WTC11 (cell line): ENCODE measurements at regions not wholly inside any gene's neighbourhood (a gene's known extent, or its start where the extent isn't known, plus 50 kb on each side); places are given as distances from the start of the nearest gene placed in this dataset.

Experiments
- ATAC-seq: fragments of 200-7000 bp; cut with Tn5 transposase; 2 replicates; pipeline ENCODE4 v1.10.0; 2021; ENCODE audit warnings: mild to moderate bottlenecking, moderate library complexity
- CTCF ChIA-PET: fragments of 300-600 bp; sonication (Branson Sonifier 250); formaldehyde crosslinking; loops from one replicate; lab custom pipeline; 2021; ENCODE audit warnings: antibody characterized with exemption; lab: Charles Lee
- POLR2A ChIA-PET: fragments of 350-600 bp; sonication (Branson Sonifier 250); formaldehyde crosslinking; loops from one replicate; lab custom pipeline; 2021; ENCODE audit warnings: antibody characterized with exemption; lab: Charles Lee
- DNase-seq: peaks from one replicate; pipeline ENCODE4 v3.0.0; 2021; ENCODE audit warnings: low spot score
- H3K27ac Mint-ChIP-seq: 2 replicates; pipeline ENCODE4 v1.8.0; 2021; ENCODE audit warnings: mixed read lengths
- H3K27me3 Mint-ChIP-seq: 2 replicates; pipeline ENCODE4 v1.8.0; 2021; ENCODE audit warnings: low read depth, mild to moderate bottlenecking, moderate library complexity, mixed read lengths
- H3K36me3 Mint-ChIP-seq: 2 replicates; pipeline ENCODE4 v1.8.0; 2021; ENCODE audit warnings: mixed read lengths
- H3K4me1 Mint-ChIP-seq: 2 replicates; pipeline ENCODE4 v1.8.0; 2022; ENCODE audit warnings: mixed read lengths
- H3K4me3 Mint-ChIP-seq: 2 replicates; pipeline ENCODE4 v1.8.0; 2021; ENCODE audit warnings: mild to moderate bottlenecking, moderate library complexity, mixed read lengths
- H3K9me3 Mint-ChIP-seq: 2 replicates; pipeline ENCODE4 v1.8.0; 2021; ENCODE audit warnings: mixed read lengths
- AR ChIP-seq: fragments of 250-450 bp; sonication (Bioruptor Pico); IDR thresholded peaks from 2 replicates; pipeline ENCODE4 v1.9.0; 2021; ENCODE audit warnings: mild to moderate bottlenecking
- ATF1 ChIP-seq: sonication (generic); formaldehyde crosslinking; IDR thresholded peaks from 2 replicates; pipeline ENCODE4 v1.8.1; 2023; ENCODE audit warnings: mild to moderate bottlenecking, moderate library complexity, missing genetic modification reagents
- CBFB ChIP-seq: sonication (generic); formaldehyde crosslinking; IDR thresholded peaks from 2 replicates; pipeline ENCODE4 v1.8.1; 2022; ENCODE audit warnings: mild to moderate bottlenecking, low read depth, missing genetic modification reagents
- CREM ChIP-seq: sonication (generic); formaldehyde crosslinking; IDR thresholded peaks from 2 replicates; pipeline ENCODE4 v1.8.1; 2022; ENCODE audit warnings: mild to moderate bottlenecking, missing genetic modification reagents, moderate library complexity
- CTCF ChIP-seq: fragments of 200-600 bp; IDR thresholded peaks from 2 replicates; pipeline ENCODE4 v1.8.0; 2022; ENCODE audit warnings: antibody characterized with exemption
- ELF4 ChIP-seq: sonication (generic); formaldehyde crosslinking; IDR thresholded peaks from 2 replicates; pipeline ENCODE4 v1.8.1; 2022; ENCODE audit warnings: low read depth, mild to moderate bottlenecking, moderate library complexity, missing genetic modification reagents
- FOXJ3 ChIP-seq: sonication (generic); formaldehyde crosslinking; IDR thresholded peaks from 2 replicates; pipeline ENCODE4 v1.9.0; 2021; ENCODE audit warnings: missing genetic modification reagents, mild to moderate bottlenecking, borderline replicate concordance
- FOXK1 ChIP-seq: sonication (generic); formaldehyde crosslinking; IDR thresholded peaks from 2 replicates; pipeline ENCODE4 v1.8.0; 2022; ENCODE audit warnings: mild to moderate bottlenecking, moderate library complexity, missing genetic modification reagents
- FOXP1 ChIP-seq: sonication (generic); formaldehyde crosslinking; IDR thresholded peaks from 2 replicates; pipeline ENCODE4 v1.8.0; 2022; ENCODE audit warnings: missing genetic modification reagents, mild to moderate bottlenecking, moderate library complexity, borderline replicate concordance
- GTF2I ChIP-seq: fragments of 250-450 bp; sonication (Bioruptor Pico); conservative IDR thresholded peaks from 2 replicates; pipeline ENCODE4 v1.4.0; 2021; ENCODE audit warnings: mild to moderate bottlenecking
- HMGA2 ChIP-seq: fragments of 250-450 bp; sonication (Bioruptor Pico); IDR thresholded peaks from 2 replicates; pipeline ENCODE4 v1.4.0; 2021; ENCODE audit warnings: mild to moderate bottlenecking, moderate library complexity
- IRF2 ChIP-seq: sonication (generic); formaldehyde crosslinking; IDR thresholded peaks from 2 replicates; pipeline ENCODE4 v1.8.0; 2022; ENCODE audit warnings: low read depth, missing genetic modification reagents, borderline replicate concordance
- JUN ChIP-seq: sonication (generic); formaldehyde crosslinking; IDR thresholded peaks from 2 replicates; pipeline ENCODE4 v1.8.0; 2023; ENCODE audit warnings: mild to moderate bottlenecking, missing genetic modification reagents
- MAX ChIP-seq: sonication (generic); formaldehyde crosslinking; IDR thresholded peaks from 2 replicates; pipeline ENCODE4 v1.8.0; 2022; ENCODE audit warnings: mild to moderate bottlenecking, missing genetic modification reagents
- NR2C2 ChIP-seq: sonication (generic); formaldehyde crosslinking; IDR thresholded peaks from 2 replicates; pipeline ENCODE4 v1.8.0; 2022; ENCODE audit warnings: mild to moderate bottlenecking, missing genetic modification reagents
- SMAD3 ChIP-seq: sonication (generic); formaldehyde crosslinking; IDR thresholded peaks from 2 replicates; pipeline ENCODE4 v1.8.0; 2022; ENCODE audit warnings: missing genetic modification reagents, mild to moderate bottlenecking, borderline replicate concordance
- SMAD4 ChIP-seq: sonication (generic); formaldehyde crosslinking; IDR thresholded peaks from 2 replicates; pipeline ENCODE4 v1.8.0; 2022; ENCODE audit warnings: mild to moderate bottlenecking, missing genetic modification reagents
- SOX15 ChIP-seq: fragments of 250-450 bp; sonication (Bioruptor Pico); IDR thresholded peaks from 2 replicates; pipeline ENCODE4 v1.9.0; 2021; ENCODE audit warnings: mild to moderate bottlenecking
- STAT6 ChIP-seq: sonication (generic); formaldehyde crosslinking; conservative IDR thresholded peaks from 2 replicates; pipeline ENCODE4 v1.8.1; 2023; ENCODE audit warnings: mild to moderate bottlenecking, low read depth, missing genetic modification reagents, moderate library complexity
- TP53 ChIP-seq: sonication (generic); formaldehyde crosslinking; IDR thresholded peaks from 2 replicates; pipeline ENCODE4 v1.8.1; 2023; ENCODE audit warnings: mild to moderate bottlenecking, missing genetic modification reagents
- USF1 ChIP-seq: sonication (generic); formaldehyde crosslinking; IDR thresholded peaks from 2 replicates; pipeline ENCODE4 v1.8.0; 2022; ENCODE audit warnings: mild to moderate bottlenecking, missing genetic modification reagents
- ZNF121 ChIP-seq: sonication (generic); formaldehyde crosslinking; IDR thresholded peaks from 2 replicates; pipeline ENCODE4 v1.8.0; 2023; ENCODE audit warnings: missing genetic modification reagents
- ZNF423 ChIP-seq: fragments of 250-450 bp; sonication (Bioruptor Pico); IDR thresholded peaks from 2 replicates; pipeline ENCODE4 v2.1.2; 2022; ENCODE audit warnings: mild to moderate bottlenecking, moderate library complexity
- ZNF512 ChIP-seq: sonication (generic); formaldehyde crosslinking; IDR thresholded peaks from 2 replicates; pipeline ENCODE4 v1.8.1; 2022; ENCODE audit warnings: missing genetic modification reagents, borderline replicate concordance

GRCh38 chr10:128375171-128375570, 248.9 kb upstream of the MKI67 start (continued):
- no peak for TF ChIP-seq JUN
- no peak for TF ChIP-seq CBFB (CRISPR knock-in tag)
- no peak for TF ChIP-seq IRF2 (CRISPR knock-in tag)
- no peak for TF ChIP-seq FOXJ3 (CRISPR knock-in tag)
- TF ChIP-seq ZNF423 (CRISPR knock-in tag) = no peak
- TF ChIP-seq, all 79 proteins: peak for 0

- H3K27ac Mint-ChIP-seq = no peak overlapping the region
- TF ChIP-seq ZNF121 (CRISPR knock-in tag) (no peak), CTCF (no peak), NR2C2 (CRISPR knock-in tag) (no peak), TP53 (no peak), HMGA2 (no peak), JUN (no peak), CREM (no peak), IRF2 (CRISPR knock-in tag) (no peak), USF1 (CRISPR knock-in tag) (no peak), FOXP1 (CRISPR knock-in tag) (no peak), SOX15 (no peak)
- no peaks in the 10 kb centered on the region for H3K27me3 Mint-ChIP-seq
- no peak overlapping the region for H3K4me3 Mint-ChIP-seq
- H3K4me1 Mint-ChIP-seq = no peaks in the 10 kb centered on the region
- CTCF ChIA-PET = no interaction called here
- ATAC-seq = no peak
- POLR2A ChIA-PET = no interaction called here
- no peaks in the 10 kb centered on the region for H3K9me3 Mint-ChIP-seq
- no peak for DNase-seq
- H3K36me3 Mint-ChIP-seq = no peaks in the 10 kb centered on the region
Measured at GRCh38 chr10:128377364-128377987, 251.3 kb upstream of the MKI67 start.

GRCh38 chr10:128377988-128378387, 251.8 kb upstream of the MKI67 start:
- Mint-ChIP-seq H3K4me3 (no peak overlapping the region), H3K4me1 (no peaks in the 10 kb centered on the region), H3K27me3 (no peaks in the 10 kb centered on the region), H3K9me3 (no peaks in the 10 kb centered on the region), H3K27ac (no peak overlapping the region), H3K36me3 (no peaks in the 10 kb centered on the region)
- no peak for DNase-seq
- POLR2A ChIA-PET = no interaction called here
- ATAC-seq = no peak
- CTCF ChIA-PET = interaction anchor here (1.1 kb wide), 1 partner anchor 256 kb away, joined by 3 read pairs; no protein-coding TSS in a partner anchor
- TF ChIP-seq FOXK1 (CRISPR knock-in tag) = no peak
- no peak for TF ChIP-seq SMAD4 (CRISPR knock-in tag)
- no peak for TF ChIP-seq ELF4 (CRISPR knock-in tag)
- TF ChIP-seq HMGA2 = no peak
- no peak for TF ChIP-seq ATF1 (CRISPR knock-in tag)
- no peak for TF ChIP-seq FOXJ3 (CRISPR knock-in tag)
- TF ChIP-seq GTF2I = no peak
- TF ChIP-seq AR (CRISPR knock-in tag) = no peak
- no peak for TF ChIP-seq SMAD3 (CRISPR knock-in tag)
- no peak for TF ChIP-seq STAT6 (CRISPR knock-in tag)
- no peak for TF ChIP-seq ZNF512 (CRISPR knock-in tag)
- no peak for TF ChIP-seq MAX (CRISPR knock-in tag)
- TF ChIP-seq TP53 = no peak
